Tibial nerve (tissue), 3 donors: ENCODE measurements at regions not wholly inside any gene's neighbourhood (a gene's known extent, or its start where the extent isn't known, plus 50 kb on each side); places are given as distances from the start of the nearest gene placed in this dataset.

Experiments used
- POLR2A ChIP-seq, 2 donors: fragments of 450-650 bp; IDR thresholded peaks; one replicate each; pipeline ENCODE4 v1.6.1; 2017; ENCODE audit warnings: antibody characterized with exemption in 2 of 2, mild to moderate bottlenecking in 2 of 2, moderate library complexity in 2 of 2
- TF ChIP-seq, protein P1 (sequence below), 5 experiments: fragments of 200-600 bp in 3 of 5; fragments of 450-650 bp in 2 of 5; sonication (generic) in 3 of 5; IDR thresholded peaks; one replicate each; pipeline ENCODE4 v1.5.1; 2016 to 2019; ENCODE audit warnings: antibody characterized with exemption in 5 of 5, mild to moderate bottlenecking in 3 of 5, moderate library complexity in 2 of 5

DNA sequence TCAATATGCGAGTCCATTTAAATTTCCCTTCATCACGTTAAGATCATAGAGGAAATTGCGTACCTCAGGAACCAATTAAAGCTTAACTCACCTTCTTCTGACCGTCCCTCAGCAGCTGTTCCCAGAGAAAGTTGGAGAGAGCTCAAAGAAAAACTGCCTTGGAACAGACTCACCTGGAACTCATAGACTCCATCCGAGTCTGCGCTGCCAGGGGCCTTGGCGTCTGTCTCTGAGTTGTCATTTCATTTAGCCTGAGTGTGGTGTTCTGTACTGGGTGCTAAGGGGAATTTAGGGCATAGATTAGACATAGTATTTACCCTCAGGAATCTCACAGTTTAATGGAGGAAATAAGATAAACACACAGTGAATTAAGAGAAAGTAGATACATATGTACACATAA, 892.7 kb downstream of the TLE1 start:
- TF ChIP-seq, protein P1, sequence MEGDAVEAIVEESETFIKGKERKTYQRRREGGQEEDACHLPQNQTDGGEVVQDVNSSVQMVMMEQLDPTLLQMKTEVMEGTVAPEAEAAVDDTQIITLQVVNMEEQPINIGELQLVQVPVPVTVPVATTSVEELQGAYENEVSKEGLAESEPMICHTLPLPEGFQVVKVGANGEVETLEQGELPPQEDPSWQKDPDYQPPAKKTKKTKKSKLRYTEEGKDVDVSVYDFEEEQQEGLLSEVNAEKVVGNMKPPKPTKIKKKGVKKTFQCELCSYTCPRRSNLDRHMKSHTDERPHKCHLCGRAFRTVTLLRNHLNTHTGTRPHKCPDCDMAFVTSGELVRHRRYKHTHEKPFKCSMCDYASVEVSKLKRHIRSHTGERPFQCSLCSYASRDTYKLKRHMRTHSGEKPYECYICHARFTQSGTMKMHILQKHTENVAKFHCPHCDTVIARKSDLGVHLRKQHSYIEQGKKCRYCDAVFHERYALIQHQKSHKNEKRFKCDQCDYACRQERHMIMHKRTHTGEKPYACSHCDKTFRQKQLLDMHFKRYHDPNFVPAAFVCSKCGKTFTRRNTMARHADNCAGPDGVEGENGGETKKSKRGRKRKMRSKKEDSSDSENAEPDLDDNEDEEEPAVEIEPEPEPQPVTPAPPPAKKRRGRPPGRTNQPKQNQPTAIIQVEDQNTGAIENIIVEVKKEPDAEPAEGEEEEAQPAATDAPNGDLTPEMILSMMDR (IDR thresholded peaks at IDR 0.05), result no peak
- no peak for TF ChIP-seq POLR2A (IDR thresholded peaks at IDR 0.05)
